HL-60 (cell line): ENCODE measurements at regions not wholly inside any gene's neighbourhood (a gene's known extent, or its start where the extent isn't known, plus 50 kb on each side); places are given as distances from the start of the nearest gene placed in this dataset.

Experiments
- DNase-seq, 2 experiments: peaks; one replicate each; pipeline ENCODE4 v3.0.0-alpha.2; 2010 to 2020; ENCODE audit warnings: low read depth in 1 of 2, low spot score in 1 of 2
- H3K27ac ChIP-seq: fragments of 250-450 bp; sonication (Bioruptor Pico); replicated peaks from 2 replicates; pipeline ENCODE4 v1.5.1; 2020; ENCODE audit warnings: mild to moderate bottlenecking, moderate library complexity
- H3K27me3 ChIP-seq: fragments of 250-450 bp; sonication (Bioruptor Pico); 2 replicates; pipeline ENCODE4 v1.5.1; 2021; ENCODE audit warnings: mild to moderate bottlenecking, moderate library complexity; ENCODE audit not compliant: insufficient read depth, poor library complexity, severe bottlenecking
- H3K4me3 ChIP-seq: replicated peaks from 2 replicates; pipeline ENCODE4 v1.5.1; 2011; ENCODE audit warnings: mild to moderate bottlenecking, control low read depth, low read length; ENCODE audit not compliant: insufficient read depth
- CTCF ChIP-seq: IDR thresholded peaks from one replicate; pipeline ENCODE4 v1.5.1; 2011; ENCODE audit warnings: low read length, control low read depth, inconsistent platforms; ENCODE audit not compliant: insufficient read depth
- GABPA ChIP-seq: IDR thresholded peaks from 2 replicates; pipeline ENCODE4 v1.6.1; 2012; ENCODE audit warnings: low read depth
- POLR2AphosphoS5 ChIP-seq: IDR thresholded peaks from 2 replicates; pipeline ENCODE4 v1.6.1; 2012; ENCODE audit warnings: low read depth
- REST ChIP-seq: IDR thresholded peaks from 2 replicates; pipeline ENCODE4 v1.6.1; 2012; ENCODE audit warnings: low read depth; ENCODE audit not compliant: insufficient replicate concordance
- SPI1 ChIP-seq: IDR thresholded peaks from 2 replicates; pipeline ENCODE4 v1.6.1; 2012; ENCODE audit warnings: low read depth, mild to moderate bottlenecking, borderline replicate concordance

- H3K27ac ChIP-seq = no peak overlapping the region
- no peak for TF ChIP-seq CTCF
- TF ChIP-seq POLR2AphosphoS5 = no peak
- TF ChIP-seq SPI1 = no peak
- H3K4me3 ChIP-seq = no peak overlapping the region
- H3K27me3 ChIP-seq = no peaks in the 10 kb centered on the region
- DNase-seq = peak in 1 of 2 experiments; percentile 26
These were observed 140.3 kb upstream of the GPC6 start for GRCh38 chr13:93086329-93086728.

GRCh38 chr13:93098972-93099371 lies 127.6 kb upstream of the GPC6 start:
- TF ChIP-seq CTCF (no peak), REST (no peak), POLR2AphosphoS5 (no peak), GABPA (no peak), SPI1 (no peak)
- no peak for DNase-seq
- Histone ChIP-seq H3K27me3 (no peaks in the 10 kb centered on the region), H3K4me3 (no peak overlapping the region), H3K27ac (no peak overlapping the region)

- Histone ChIP-seq H3K27me3 (no peaks in the 10 kb centered on the region), H3K27ac (no peak overlapping the region), H3K4me3 (no peak overlapping the region)
- DNase-seq = no peak
- TF ChIP-seq REST (no peak), CTCF (no peak), GABPA (no peak), SPI1 (no peak), POLR2AphosphoS5 (no peak)
These were observed 125.3 kb upstream of the GPC6 start for GRCh38 chr13:93101226-93101734.

GRCh38 chr13:93104270-93104669 lies 122.3 kb upstream of the GPC6 start:
- DNase-seq = no peak
- TF ChIP-seq POLR2AphosphoS5 (no peak), REST (no peak), SPI1 (no peak), GABPA (no peak), CTCF (no peak)
- Histone ChIP-seq H3K27ac (no peak overlapping the region), H3K27me3 (no peaks in the 10 kb centered on the region), H3K4me3 (no peak overlapping the region)
